GM12878 (cell line): ENCODE measurements at regions not wholly inside any gene's neighbourhood (a gene's known extent, or its start where the extent isn't known, plus 50 kb on each side); places are given as distances from the start of the nearest gene placed in this dataset.

Experiments
- ATF7 ChIP-seq: fragments of 450-650 bp; IDR thresholded peaks from 2 replicates; pipeline ENCODE4 v1.6.1; 2016; ENCODE audit warnings: low read depth, mild to moderate bottlenecking
- CHD1 ChIP-seq: IDR thresholded peaks from 2 replicates; pipeline ENCODE4 v1.6.1; 2012; ENCODE audit warnings: low read depth, low read length, improper control_type of control experiment
- CTCF ChIP-seq, 3 experiments: IDR thresholded peaks in 2 of 3; conservative IDR thresholded peaks in 1 of 3; 2 replicates each; pipeline ENCODE4 v1.5.1; 2011; ENCODE audit warnings: low read depth in 3 of 3, low read length in 3 of 3, mild to moderate bottlenecking in 3 of 3, control low read depth in 2 of 3, moderate library complexity in 2 of 3, inconsistent platforms in 1 of 3, mixed read lengths in 1 of 3; ENCODE audit not compliant: control insufficient read depth in 2 of 3, insufficient read depth in 1 of 3; ENCODE audit errors: extremely low read depth in 1 of 3
- ETV6 ChIP-seq, 2 experiments: fragments of 450-650 bp in 1 of 2; IDR thresholded peaks in 1 of 2; conservative IDR thresholded peaks in 1 of 2; 2 replicates each; pipeline ENCODE4 v1.6.1; 2014; ENCODE audit warnings: antibody characterized with exemption in 1 of 2, borderline replicate concordance in 1 of 2, low read depth in 1 of 2, mild to moderate bottlenecking in 1 of 2, moderate library complexity in 1 of 2
- EZH2 ChIP-seq: IDR thresholded peaks from 2 replicates; pipeline ENCODE4 v1.6.1; 2012; ENCODE audit warnings: low read depth, mild to moderate bottlenecking, control low read depth, inconsistent platforms, low read length, borderline replicate concordance; ENCODE audit not compliant: control insufficient read depth
- HCFC1 ChIP-seq: fragments of 150-350 bp; IDR thresholded peaks from 2 replicates; pipeline ENCODE4 v1.6.1; 2014; ENCODE audit warnings: low read length
- NFYB ChIP-seq: IDR thresholded peaks from 2 replicates; pipeline ENCODE4 v1.6.1; 2011; ENCODE audit warnings: low read depth, mild to moderate bottlenecking, low read length, improper control_type of control experiment, moderate library complexity; ENCODE audit not compliant: insufficient read depth
- POLR2A ChIP-seq: IDR thresholded peaks from 2 replicates; pipeline ENCODE4 v1.6.1; 2011; ENCODE audit warnings: low read depth, mild to moderate bottlenecking, low read length
- POLR2AphosphoS5 ChIP-seq: IDR thresholded peaks from 2 replicates; pipeline ENCODE4 v1.6.1; 2011; ENCODE audit warnings: mild to moderate bottlenecking, low read length, inconsistent platforms
- ZBTB11 ChIP-seq: fragments of 450-650 bp; formaldehyde crosslinking; IDR thresholded peaks from 2 replicates; pipeline ENCODE4 v1.5.0; 2022; ENCODE audit warnings: mild to moderate bottlenecking, missing genetic modification characterization
- ZNF274 ChIP-seq: IDR thresholded peaks from one replicate; pipeline ENCODE4 v1.8.0; 2011; ENCODE audit not compliant: insufficient read length, insufficient read depth

DNA sequence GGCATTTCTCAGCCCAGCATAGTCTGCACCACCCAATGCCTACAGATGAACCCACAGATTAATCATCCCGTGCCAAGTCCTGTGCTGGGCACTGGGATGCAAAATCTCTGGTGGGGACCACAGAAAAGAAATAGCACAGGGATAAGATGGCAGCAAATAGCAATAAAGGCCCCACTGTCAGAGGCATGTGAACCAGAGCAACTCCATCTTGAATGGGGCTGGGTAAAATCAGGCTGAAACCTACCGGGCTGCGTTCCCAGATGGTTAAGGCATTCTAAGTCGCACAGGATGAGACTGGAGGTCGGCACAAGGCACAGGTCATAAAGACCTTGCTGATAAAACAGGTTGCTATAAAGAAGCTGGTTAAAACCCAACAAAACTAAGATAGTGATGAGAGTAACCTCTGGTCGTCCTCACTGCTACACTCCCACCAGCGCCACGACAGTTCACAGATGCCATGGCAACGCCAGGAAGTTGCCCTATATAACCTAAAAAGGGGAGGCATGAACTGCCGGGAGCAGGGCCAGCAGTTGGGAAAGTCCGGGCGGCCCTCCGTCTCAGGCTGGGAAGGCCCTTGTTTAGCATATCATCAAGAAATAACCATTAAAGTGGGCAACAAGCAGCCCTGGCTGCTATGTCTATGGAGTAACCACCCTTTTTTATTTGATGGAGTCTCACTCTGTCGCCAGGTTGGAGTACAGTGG lies 65.2 kb downstream of the C9orf50 start:
- TF ChIP-seq CTCF (IDR thresholded peaks at IDR 0.05 in 2 of 3, conservative IDR thresholded peaks at IDR 0.05 in 1 of 3; ENCODE audit: control insufficient read depth in 2 of 3, extremely low read depth in 1 of 3, insufficient read depth in 1 of 3, low read depth in 3 of 3, low read length in 3 of 3) = no peak
- TF ChIP-seq ETV6 (conservative IDR thresholded peaks at IDR 0.05 in 1 of 2, IDR thresholded peaks at IDR 0.05 in 1 of 2; ENCODE audit: borderline replicate concordance in 1 of 2, low read depth in 1 of 2) = no peak
- TF ChIP-seq ZBTB11 (CRISPR knock-in tag) = no peak
- TF ChIP-seq POLR2A = no peak
- TF ChIP-seq HCFC1 = no peak
- TF ChIP-seq NFYB = no peak
- no peak for TF ChIP-seq ATF7
- TF ChIP-seq CHD1 = no peak
- TF ChIP-seq ZNF274 = no peak
- no peak for TF ChIP-seq POLR2AphosphoS5
- TF ChIP-seq EZH2 = no peak
